Adrenal gland (tissue), 5 donors: ENCODE measurements at regions not wholly inside any gene's neighbourhood (a gene's known extent, or its start where the extent isn't known, plus 50 kb on each side); places are given as distances from the start of the nearest gene placed in this dataset.
"Not testable (repeated sequence)": the region's sequence is repeated elsewhere in the genome, so short reads cannot be mapped to it uniquely, and the experiment has no call there.

ENCODE experiments used
- CTCF ChIP-seq, 6 experiments: fragments of 450-650 bp in 4 of 6; fragments of 200-600 bp in 2 of 6; sonication (generic) in 1 of 6; IDR thresholded peaks; 1 replicate in 5 of 6; 2 replicates in 1 of 6; pipeline versions ENCODE4 v1.5.1 to v1.8.0; 2016 to 2021; ENCODE audit warnings: antibody characterized with exemption in 6 of 6, mild to moderate bottlenecking in 2 of 6, moderate library complexity in 1 of 6
- POLR2A ChIP-seq, 2 donors: fragments of 450-650 bp; IDR thresholded peaks; one replicate each; pipeline ENCODE4 v1.6.1; 2017; ENCODE audit warnings: antibody characterized with exemption in 2 of 2, mild to moderate bottlenecking in 2 of 2, moderate library complexity in 1 of 2
- donor health status: DM: no; HTN: no; CAD: no.

DNA sequence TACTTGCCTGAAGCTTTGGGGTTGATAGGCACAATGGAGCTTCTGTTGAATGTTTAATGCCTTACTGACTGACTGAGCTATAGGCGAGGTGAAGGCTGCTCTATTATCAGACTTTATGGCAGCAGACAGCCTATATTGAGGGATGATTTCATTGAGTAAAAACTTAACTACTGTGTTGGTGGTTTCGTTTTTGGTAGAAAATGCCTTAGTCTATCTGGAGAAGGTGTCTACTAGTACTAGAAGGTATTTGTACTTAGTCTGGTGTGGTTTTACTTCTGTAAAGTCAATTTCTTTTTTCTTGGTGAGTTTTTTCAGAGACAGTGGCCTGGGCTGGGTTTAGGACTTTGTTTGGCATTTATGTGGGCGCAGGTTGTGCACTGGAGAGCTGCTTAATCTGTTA, 97.2 kb downstream of the ALG1L2 start:
- TF ChIP-seq CTCF, POLR2A (IDR thresholded peaks at IDR 0.05): not testable (repeated sequence)
